Tibial artery (tissue), 4 donors: ENCODE measurements at regions not wholly inside any gene's neighbourhood (a gene's known extent, or its start where the extent isn't known, plus 50 kb on each side); places are given as distances from the start of the nearest gene placed in this dataset.

Source experiments
- DNase-seq, 2 donors: peaks; one replicate each; pipeline ENCODE4 v3.0.0-alpha.2; 2019
- H3K27ac ChIP-seq, 2 donors: fragments of 200-600 bp; sonication (generic) in 1 of 2; 1 replicate in 1 of 2; 2 replicates in 1 of 2; pipeline ENCODE4 v1.5.1; 2018 to 2019; ENCODE audit warnings: mild to moderate bottlenecking in 1 of 2
- H3K27me3 ChIP-seq, 2 donors: fragments of 200-600 bp; sonication (generic) in 1 of 2; one replicate each; pipeline versions ENCODE4 v1.5.1 to v1.6.0; 2016 to 2019
- H3K36me3 ChIP-seq, 3 donors: fragments of 200-600 bp; sonication (generic) in 2 of 3; one replicate each; pipeline ENCODE4 v1.5.1; 2016 to 2019; ENCODE audit warnings: mild to moderate bottlenecking in 2 of 3
- H3K4me1 ChIP-seq, 4 donors: fragments of 200-600 bp; sonication (generic) in 2 of 4; 1 replicate in 3 of 4; 2 replicates in 1 of 4; pipeline ENCODE4 v1.5.1; 2016 to 2019
- H3K4me3 ChIP-seq, 2 donors: fragments of 200-600 bp; sonication (generic) in 1 of 2; 1 replicate in 1 of 2; 2 replicates in 1 of 2; pipeline ENCODE4 v1.5.1; 2018 to 2019; ENCODE audit warnings: mild to moderate bottlenecking in 2 of 2
- H3K9me3 ChIP-seq, 3 donors: fragments of 200-600 bp; sonication (generic) in 1 of 3; one replicate each; pipeline ENCODE4 v1.5.1; 2016 to 2019
- intact Hi-C: fragments of 100-400 bp; cut with DNase I; formaldehyde crosslinking; loops from one replicate; pipeline ENCODE4 v1.15.0; 2023; ENCODE audit warnings: low total_unique reads
- TF ChIP-seq, protein P1 (sequence below), 2 experiments: fragments of 200-600 bp in 1 of 2; fragments of 450-650 bp in 1 of 2; IDR thresholded peaks; one replicate each; pipeline ENCODE4 v1.5.1; 2017 to 2019; ENCODE audit warnings: antibody characterized with exemption in 2 of 2, mild to moderate bottlenecking in 1 of 2, moderate library complexity in 1 of 2

DNA sequence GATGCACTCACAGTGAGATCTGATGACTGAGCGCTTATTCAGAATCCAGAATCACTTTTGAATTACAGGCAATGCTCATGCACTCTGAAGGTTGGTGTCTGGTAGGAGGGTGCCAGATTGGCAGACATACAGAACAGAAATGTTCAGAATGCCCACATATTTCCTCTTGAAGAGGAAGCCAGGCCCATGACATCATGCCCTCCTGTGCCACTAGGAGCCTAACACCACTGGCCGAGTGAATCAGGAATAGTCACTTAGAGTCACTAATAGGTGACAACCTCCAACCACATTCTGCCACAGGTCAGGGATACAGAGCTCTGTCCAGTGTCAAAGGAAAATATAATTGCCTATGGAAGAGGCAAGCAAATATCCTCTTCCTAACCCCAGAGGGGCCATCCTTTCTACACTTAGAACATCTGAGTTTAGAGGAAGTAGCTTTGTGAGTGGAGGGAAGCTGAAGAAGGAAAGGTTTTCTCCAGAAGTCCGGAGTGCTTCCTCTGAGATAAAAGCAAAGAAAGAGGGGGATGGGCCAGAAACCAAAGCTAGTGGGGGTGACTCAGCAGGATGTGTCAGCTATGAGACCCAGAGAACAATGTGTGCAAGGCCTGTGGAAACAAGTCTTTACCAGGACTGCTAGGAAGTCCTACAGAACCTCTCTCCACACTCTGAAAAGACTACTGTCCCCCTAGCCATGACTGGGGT, 838.8 kb downstream of the GRID1 start:
- intact Hi-C loops: no loop called here
- no peak for DNase-seq
- Histone ChIP-seq H3K4me1 (no peaks in the 10 kb centered on the region), H3K9me3 (peaks cover 0 to 7% (median 0%) of the 10 kb centered on the region in 3 donors), H3K27me3 (no peaks in the 10 kb centered on the region), H3K36me3 (no peaks in the 10 kb centered on the region), H3K4me3 (no peak overlapping the region), H3K27ac (no peak overlapping the region)
- TF ChIP-seq, protein P1, sequence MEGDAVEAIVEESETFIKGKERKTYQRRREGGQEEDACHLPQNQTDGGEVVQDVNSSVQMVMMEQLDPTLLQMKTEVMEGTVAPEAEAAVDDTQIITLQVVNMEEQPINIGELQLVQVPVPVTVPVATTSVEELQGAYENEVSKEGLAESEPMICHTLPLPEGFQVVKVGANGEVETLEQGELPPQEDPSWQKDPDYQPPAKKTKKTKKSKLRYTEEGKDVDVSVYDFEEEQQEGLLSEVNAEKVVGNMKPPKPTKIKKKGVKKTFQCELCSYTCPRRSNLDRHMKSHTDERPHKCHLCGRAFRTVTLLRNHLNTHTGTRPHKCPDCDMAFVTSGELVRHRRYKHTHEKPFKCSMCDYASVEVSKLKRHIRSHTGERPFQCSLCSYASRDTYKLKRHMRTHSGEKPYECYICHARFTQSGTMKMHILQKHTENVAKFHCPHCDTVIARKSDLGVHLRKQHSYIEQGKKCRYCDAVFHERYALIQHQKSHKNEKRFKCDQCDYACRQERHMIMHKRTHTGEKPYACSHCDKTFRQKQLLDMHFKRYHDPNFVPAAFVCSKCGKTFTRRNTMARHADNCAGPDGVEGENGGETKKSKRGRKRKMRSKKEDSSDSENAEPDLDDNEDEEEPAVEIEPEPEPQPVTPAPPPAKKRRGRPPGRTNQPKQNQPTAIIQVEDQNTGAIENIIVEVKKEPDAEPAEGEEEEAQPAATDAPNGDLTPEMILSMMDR (IDR thresholded peaks at IDR 0.05): no peak

DNA sequence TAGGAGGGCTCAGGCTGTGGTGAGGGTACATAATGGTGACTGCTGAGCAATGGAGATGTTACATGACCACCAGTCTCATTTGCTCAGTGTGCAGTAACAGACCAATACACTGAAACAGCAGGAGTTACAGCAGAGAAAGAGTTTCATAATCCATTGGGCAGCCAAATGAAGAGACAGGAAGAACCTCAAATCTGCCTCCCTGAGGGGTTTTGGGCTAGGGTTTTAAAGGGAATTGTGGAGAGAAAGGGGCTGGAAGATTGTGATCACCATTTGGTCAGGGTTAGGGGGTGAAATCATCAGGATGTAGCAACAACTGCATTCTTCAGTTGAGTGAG, 838.3 kb downstream of the GRID1 start:
- H3K36me3 ChIP-seq: no peaks in the 10 kb centered on the region
- no peaks in the 10 kb centered on the region for H3K4me1 ChIP-seq
- no peak overlapping the region for H3K4me3 ChIP-seq
- H3K27me3 ChIP-seq: no peaks in the 10 kb centered on the region
- intact Hi-C loops: no loop called here
- peaks cover 0 to 7% (median 0%) of the 10 kb centered on the region in 3 donors for H3K9me3 ChIP-seq
- DNase-seq: no peak
- no peak overlapping the region for H3K27ac ChIP-seq
- TF ChIP-seq, protein P1 (IDR thresholded peaks at IDR 0.05): no peak

DNA sequence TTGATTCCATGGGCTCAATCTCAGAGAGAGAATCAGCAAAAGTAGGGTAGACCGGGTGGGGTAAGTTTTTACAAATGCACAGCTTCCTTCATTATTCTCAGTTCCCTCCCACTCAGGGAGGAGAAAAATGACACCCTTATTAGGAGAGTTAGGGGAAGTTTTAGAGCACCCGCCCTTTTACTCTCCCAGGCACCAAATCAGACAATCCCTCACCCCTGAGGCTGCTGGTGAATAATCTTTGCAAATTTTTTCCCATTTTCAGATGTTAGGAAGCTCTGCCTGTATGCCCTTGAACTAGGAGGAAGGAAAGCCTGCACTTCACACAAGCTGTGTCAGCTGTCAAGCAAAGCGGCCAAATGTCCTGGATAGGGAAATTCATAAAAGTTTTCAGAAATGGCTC, 834.9 kb downstream of the GRID1 start:
- Histone ChIP-seq H3K27ac (no peak overlapping the region), H3K9me3 (peaks cover 0 to 7% (median 0%) of the 10 kb centered on the region in 3 donors), H3K27me3 (no peaks in the 10 kb centered on the region), H3K4me3 (no peak overlapping the region), H3K36me3 (no peaks in the 10 kb centered on the region), H3K4me1 (no peaks in the 10 kb centered on the region)
- no peak for DNase-seq
- TF ChIP-seq, protein P1 (IDR thresholded peaks at IDR 0.05): no peak
- intact Hi-C loops: no loop called here

DNA sequence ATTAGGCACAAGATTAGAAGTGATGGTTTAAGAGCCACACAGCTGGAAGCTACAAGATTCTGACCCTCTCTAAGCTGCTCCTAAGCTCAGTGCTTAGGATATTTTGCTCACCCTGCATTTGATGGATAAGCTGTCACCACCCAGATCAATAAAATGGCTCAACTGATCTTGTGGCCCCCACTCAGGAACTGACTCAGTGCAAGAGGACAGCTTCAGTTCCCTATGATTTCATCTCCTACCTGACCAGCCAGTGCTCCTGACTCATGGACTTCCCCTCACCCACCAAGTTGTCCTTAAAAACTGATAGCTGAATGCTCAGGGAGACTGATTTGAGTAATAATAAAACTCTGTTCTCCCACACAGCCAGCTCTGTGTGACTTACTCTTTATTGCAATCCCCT, 833.8 kb downstream of the GRID1 start:
- Histone ChIP-seq H3K4me1 (no peaks in the 10 kb centered on the region), H3K27ac (no peak overlapping the region), H3K27me3 (no peaks in the 10 kb centered on the region), H3K36me3 (no peaks in the 10 kb centered on the region), H3K4me3 (no peak overlapping the region), H3K9me3 (peaks cover 0 to 5% (median 0%) of the 10 kb centered on the region in 3 donors)
- intact Hi-C loops: no loop called here
- no peak for DNase-seq
- TF ChIP-seq, protein P1 (IDR thresholded peaks at IDR 0.05): no peak

DNA sequence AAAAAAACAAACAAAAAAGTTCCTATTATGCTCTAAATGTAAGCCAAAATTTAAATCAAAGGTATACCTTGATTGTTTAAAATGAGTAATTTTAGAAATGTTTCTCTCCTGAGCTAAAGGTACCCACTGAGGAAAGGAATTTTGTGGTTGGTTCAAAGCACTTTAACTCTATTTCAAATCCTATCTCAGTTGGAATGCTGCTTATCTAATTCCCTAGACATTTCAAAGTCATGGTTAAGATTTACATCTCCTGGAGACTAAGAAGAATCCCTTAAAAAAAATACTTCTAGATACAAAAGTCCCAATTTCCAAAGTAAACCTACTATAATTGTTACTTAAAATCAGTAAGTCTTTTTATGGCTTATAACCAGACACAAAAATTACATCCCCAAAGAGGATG, 830.7 kb downstream of the GRID1 start:
- intact Hi-C loops: no loop called here
- Histone ChIP-seq H3K27ac (no peak overlapping the region), H3K27me3 (no peaks in the 10 kb centered on the region), H3K4me1 (no peaks in the 10 kb centered on the region), H3K9me3 (no peaks in the 10 kb centered on the region), H3K4me3 (no peak overlapping the region), H3K36me3 (no peaks in the 10 kb centered on the region)
- TF ChIP-seq, protein P1 (IDR thresholded peaks at IDR 0.05): no peak
- DNase-seq: no peak

DNA sequence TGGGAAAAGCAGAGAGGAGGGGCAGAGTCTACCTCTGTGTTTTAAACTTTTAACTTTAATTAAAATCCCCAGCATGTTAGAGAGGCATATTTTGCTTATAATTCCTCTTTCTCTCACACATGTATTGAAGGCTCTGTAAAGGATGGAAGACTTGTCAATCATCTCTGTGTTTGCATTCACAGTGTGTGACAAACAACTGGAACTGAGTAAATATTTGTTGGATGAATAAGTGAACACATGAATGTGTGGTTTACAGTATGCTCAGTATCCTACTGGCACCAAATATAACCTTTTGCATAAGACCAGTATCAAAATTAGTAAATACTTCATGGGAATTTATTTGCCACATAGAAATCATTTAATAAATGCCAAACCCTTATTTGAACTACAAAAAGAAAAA, 829.0 kb downstream of the GRID1 start:
- no peak for DNase-seq
- no peaks in the 10 kb centered on the region for H3K27me3 ChIP-seq
- intact Hi-C loops: no loop called here
- TF ChIP-seq, protein P1 (IDR thresholded peaks at IDR 0.05): no peak
- no peaks in the 10 kb centered on the region for H3K4me1 ChIP-seq
- H3K36me3 ChIP-seq: no peaks in the 10 kb centered on the region
- no peaks in the 10 kb centered on the region for H3K9me3 ChIP-seq
- H3K27ac ChIP-seq: no peak overlapping the region
- no peak overlapping the region for H3K4me3 ChIP-seq
